Breast epithelium (tissue), 4 donors: ENCODE measurements at regions not wholly inside any gene's neighbourhood (a gene's known extent, or its start where the extent isn't known, plus 50 kb on each side); places are given as distances from the start of the nearest gene placed in this dataset.

Experiments
- DNase-seq, 2 donors: peaks; one replicate each; pipeline ENCODE4 v3.0.0-alpha.2; 2019; ENCODE audit warnings: low spot score in 2 of 2
- H3K27ac ChIP-seq, 2 donors: fragments of 200-600 bp; sonication (generic) in 1 of 2; one replicate each; pipeline ENCODE4 v1.5.1; 2016 to 2019; ENCODE audit warnings: mild to moderate bottlenecking in 1 of 2
- H3K27me3 ChIP-seq, 2 donors: fragments of 200-600 bp; sonication (generic) in 1 of 2; one replicate each; pipeline versions ENCODE4 v1.5.1 to v1.6.0; 2017 to 2019; ENCODE audit warnings: control low read depth in 1 of 2, mild to moderate bottlenecking in 1 of 2
- H3K36me3 ChIP-seq: fragments of 200-600 bp; one replicate; pipeline ENCODE4 v1.5.1; 2019
- H3K4me1 ChIP-seq, 2 donors: fragments of 200-600 bp; sonication (generic); one replicate each; pipeline ENCODE4 v1.5.1; 2016 to 2019; ENCODE audit warnings: control low read depth in 1 of 2
- H3K4me3 ChIP-seq, 3 donors: fragments of 200-600 bp; sonication (generic); 1 replicate in 2 of 3; 2 replicates in 1 of 3; pipeline ENCODE4 v1.5.1; 2016 to 2019; ENCODE audit warnings: mild to moderate bottlenecking in 3 of 3, moderate library complexity in 2 of 3
- H3K9me3 ChIP-seq, 2 donors: fragments of 200-600 bp; sonication (generic) in 1 of 2; one replicate each; pipeline ENCODE4 v1.5.1; 2016 to 2019; ENCODE audit warnings: control low read depth in 1 of 2
- POLR2A ChIP-seq: fragments of 450-650 bp; IDR thresholded peaks from one replicate; pipeline ENCODE4 v1.6.1; 2016; ENCODE audit warnings: antibody characterized with exemption, mild to moderate bottlenecking, moderate library complexity
- POLR2AphosphoS5 ChIP-seq, 3 donors: sonication (generic); formaldehyde crosslinking; IDR thresholded peaks; one replicate each; pipeline ENCODE4 v1.6.1; 2017; ENCODE audit warnings: antibody characterized with exemption in 3 of 3
- intact Hi-C: fragments of 100-400 bp; cut with DNase I; formaldehyde crosslinking; loops from one replicate; pipeline ENCODE4 v1.15.1; 2023; ENCODE audit warnings: low total_unique reads
- TF ChIP-seq, protein P1 (sequence below), 3 donors: fragments of 450-650 bp; IDR thresholded peaks; one replicate each; pipeline ENCODE4 v1.5.1; 2016 to 2017; ENCODE audit warnings: antibody characterized with exemption in 3 of 3, mild to moderate bottlenecking in 3 of 3, moderate library complexity in 3 of 3

DNA sequence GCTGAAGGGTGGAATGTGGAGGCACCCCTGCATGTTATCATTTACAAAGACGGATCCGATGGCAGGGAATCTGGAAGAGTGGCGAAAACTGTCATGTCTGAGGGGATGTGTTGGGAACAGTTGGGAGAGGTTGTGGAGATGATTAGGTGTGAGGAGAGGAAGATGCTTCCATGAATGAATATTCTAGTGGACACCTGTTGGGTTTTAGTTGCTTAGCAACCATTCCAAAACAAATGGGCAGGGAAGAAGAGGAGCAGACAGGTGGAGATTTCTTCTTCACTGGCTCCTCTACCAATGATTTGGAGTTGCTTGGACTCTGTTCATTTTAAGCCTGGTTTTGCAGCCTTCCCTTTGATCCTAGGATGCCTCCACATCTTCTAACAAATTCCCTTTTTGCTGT, 465.3 kb upstream of the CLINT1 start:
- no peak for DNase-seq
- intact Hi-C loops, result no loop called here
- TF ChIP-seq, protein P1, sequence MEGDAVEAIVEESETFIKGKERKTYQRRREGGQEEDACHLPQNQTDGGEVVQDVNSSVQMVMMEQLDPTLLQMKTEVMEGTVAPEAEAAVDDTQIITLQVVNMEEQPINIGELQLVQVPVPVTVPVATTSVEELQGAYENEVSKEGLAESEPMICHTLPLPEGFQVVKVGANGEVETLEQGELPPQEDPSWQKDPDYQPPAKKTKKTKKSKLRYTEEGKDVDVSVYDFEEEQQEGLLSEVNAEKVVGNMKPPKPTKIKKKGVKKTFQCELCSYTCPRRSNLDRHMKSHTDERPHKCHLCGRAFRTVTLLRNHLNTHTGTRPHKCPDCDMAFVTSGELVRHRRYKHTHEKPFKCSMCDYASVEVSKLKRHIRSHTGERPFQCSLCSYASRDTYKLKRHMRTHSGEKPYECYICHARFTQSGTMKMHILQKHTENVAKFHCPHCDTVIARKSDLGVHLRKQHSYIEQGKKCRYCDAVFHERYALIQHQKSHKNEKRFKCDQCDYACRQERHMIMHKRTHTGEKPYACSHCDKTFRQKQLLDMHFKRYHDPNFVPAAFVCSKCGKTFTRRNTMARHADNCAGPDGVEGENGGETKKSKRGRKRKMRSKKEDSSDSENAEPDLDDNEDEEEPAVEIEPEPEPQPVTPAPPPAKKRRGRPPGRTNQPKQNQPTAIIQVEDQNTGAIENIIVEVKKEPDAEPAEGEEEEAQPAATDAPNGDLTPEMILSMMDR (IDR thresholded peaks at IDR 0.05), result no peak
- Histone ChIP-seq H3K9me3 (no peaks in the 10 kb centered on the region), H3K36me3 (no peaks in the 10 kb centered on the region), H3K4me3 (no peak overlapping the region), H3K27ac (no peak overlapping the region), H3K4me1 (no peaks in the 10 kb centered on the region), H3K27me3 (no peaks in the 10 kb centered on the region)

- Histone ChIP-seq H3K9me3 (no peaks in the 10 kb centered on the region), H3K36me3 (no peaks in the 10 kb centered on the region), H3K27me3 (no peaks in the 10 kb centered on the region), H3K4me3 (no peak overlapping the region), H3K4me1 (no peaks in the 10 kb centered on the region), H3K27ac (no peak overlapping the region)
- no peak for DNase-seq
- TF ChIP-seq POLR2A (no peak), POLR2AphosphoS5 (IDR thresholded peaks at IDR 0.05) (no peak)
- TF ChIP-seq, protein P1 (IDR thresholded peaks at IDR 0.05), result no peak
- intact Hi-C loops, result loop anchor here (1.0 kb wide), 1 partner anchor 11 kb away; no protein-coding TSS in a partner anchor
These were observed 463.7 kb upstream of the CLINT1 start for GRCh38 chr5:158322620-158323019.

- no peak for DNase-seq
- no peak for TF ChIP-seq POLR2AphosphoS5 (IDR thresholded peaks at IDR 0.05)
- TF ChIP-seq POLR2A, result no peak
- TF ChIP-seq, protein P1 (IDR thresholded peaks at IDR 0.05), result no peak
- intact Hi-C loops, result no loop called here
- Histone ChIP-seq H3K9me3 (no peaks in the 10 kb centered on the region), H3K4me3 (no peak overlapping the region), H3K4me1 (no peaks in the 10 kb centered on the region), H3K27me3 (no peaks in the 10 kb centered on the region), H3K27ac (no peak overlapping the region), H3K36me3 (no peaks in the 10 kb centered on the region)
These were observed 462.0 kb upstream of the CLINT1 start for GRCh38 chr5:158320934-158321333.

- TF ChIP-seq POLR2A (no peak), POLR2AphosphoS5 (IDR thresholded peaks at IDR 0.05) (no peak)
- TF ChIP-seq, protein P1 (IDR thresholded peaks at IDR 0.05), result no peak
- H3K4me1 ChIP-seq, result no peaks in the 10 kb centered on the region
- intact Hi-C loops, result no loop called here
These were observed 461.3 kb upstream of the CLINT1 start for GRCh38 chr5:158320178-158320674.

DNA sequence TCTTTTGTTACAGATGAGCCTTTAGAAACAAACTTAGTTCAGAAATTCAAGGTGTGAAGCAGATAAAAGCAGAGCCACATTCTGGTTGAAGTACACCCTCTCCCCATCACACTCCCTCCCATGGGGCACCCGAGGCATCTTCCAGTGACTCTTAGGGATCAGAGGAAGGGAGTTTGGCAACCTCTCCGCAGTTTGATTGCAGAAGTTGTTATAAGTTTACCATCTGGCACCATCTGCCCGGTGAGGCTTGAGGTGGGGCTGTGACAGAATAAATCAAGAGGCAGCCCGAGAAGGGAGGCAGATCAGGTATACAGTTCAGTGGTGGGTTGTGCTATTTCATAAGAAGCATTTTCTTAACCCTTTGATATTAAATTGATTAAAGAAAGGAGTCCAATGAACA, 458.6 kb upstream of the CLINT1 start:
- intact Hi-C loops, result no loop called here
- no peak for DNase-seq
- TF ChIP-seq, protein P1 (IDR thresholded peaks at IDR 0.05), result no peak
- TF ChIP-seq POLR2AphosphoS5 (IDR thresholded peaks at IDR 0.05) (no peak), POLR2A (no peak)
- H3K27me3 ChIP-seq, result no peaks in the 10 kb centered on the region
- no peaks in the 10 kb centered on the region for H3K9me3 ChIP-seq
- H3K4me1 ChIP-seq, result no peaks in the 10 kb centered on the region
- no peaks in the 10 kb centered on the region for H3K36me3 ChIP-seq
- H3K4me3 ChIP-seq, result no peak overlapping the region
- H3K27ac ChIP-seq, result no peak overlapping the region

More at GRCh38 chr5:158320178-158320674, 461.3 kb upstream of the CLINT1 start:
- H3K27me3 ChIP-seq, result no peaks in the 10 kb centered on the region
- no peak overlapping the region for H3K4me3 ChIP-seq
- no peaks in the 10 kb centered on the region for H3K9me3 ChIP-seq
- no peaks in the 10 kb centered on the region for H3K36me3 ChIP-seq
- no peak overlapping the region for H3K27ac ChIP-seq
- DNase-seq, result no peak
